ENCODE measurements at regions not wholly inside any gene's neighbourhood (a gene's known extent, or its start where the extent isn't known, plus 50 kb on each side); places are given as distances from the start of the nearest gene placed in this dataset.
"Not testable (repeated sequence)": the region's sequence is repeated elsewhere in the genome, so short reads cannot be mapped to it uniquely, and the experiment has no call there.

- DNase-seq (ENCODE audit: low read depth), result no peak
Observed at GRCh38 chr12:116430911-116431565, 128.1 kb upstream of the MAP1LC3B2 start.

- DNase-seq (ENCODE audit: low read depth), result no peak
Observed at GRCh38 chr12:116431677-116432300, 127.4 kb upstream of the MAP1LC3B2 start.

GRCh38 chr12:116432314-116432750 is 126.8 kb upstream of the MAP1LC3B2 start:
- DNase-seq (ENCODE audit: low read depth), result no peak

- no peak for DNase-seq (ENCODE audit: low read depth)
Observed at GRCh38 chr12:116433249-116433648, 125.9 kb upstream of the MAP1LC3B2 start.

GRCh38 chr12:116434155-116435011 is 124.8 kb upstream of the MAP1LC3B2 start:
- DNase-seq (ENCODE audit: low read depth), result peak; percentile 88

GRCh38 chr12:116435984-116436383 is 123.2 kb upstream of the MAP1LC3B2 start:
- DNase-seq (ENCODE audit: low read depth), result no peak

GRCh38 chr12:116436561-116437249 is 122.5 kb upstream of the MAP1LC3B2 start:
- no peak for DNase-seq (ENCODE audit: low read depth)

GRCh38 chr12:116441292-116441691 is 117.9 kb upstream of the MAP1LC3B2 start:
- peak; percentile 35 for DNase-seq (ENCODE audit: low read depth)

- no peak for DNase-seq (ENCODE audit: low read depth)
Observed at GRCh38 chr12:116442304-116442703, 116.9 kb upstream of the MAP1LC3B2 start.

GRCh38 chr12:116442946-116443345 is 116.2 kb upstream of the MAP1LC3B2 start:
- peak; percentile 28 for DNase-seq (ENCODE audit: low read depth)

GRCh38 chr12:116443821-116444589 is 115.2 kb upstream of the MAP1LC3B2 start:
- no peak for DNase-seq (ENCODE audit: low read depth)

- no peak for DNase-seq (ENCODE audit: low read depth)
Observed at GRCh38 chr12:116444590-116444943, 114.6 kb upstream of the MAP1LC3B2 start.

GRCh38 chr12:116448165-116448739 is 110.9 kb upstream of the MAP1LC3B2 start:
- DNase-seq (ENCODE audit: low read depth), result no peak

GRCh38 chr12:116450406-116450910 is 108.7 kb upstream of the MAP1LC3B2 start:
- no peak for DNase-seq (ENCODE audit: low read depth)

- not testable (repeated sequence) for DNase-seq (ENCODE audit: low read depth)
Observed at GRCh38 chr12:116452975-116453374, 106.2 kb upstream of the MAP1LC3B2 start.

- DNase-seq (ENCODE audit: low read depth), result no peak
Observed at GRCh38 chr12:116453631-116454030, 105.5 kb upstream of the MAP1LC3B2 start.

- DNase-seq (ENCODE audit: low read depth), result no peak
Observed at GRCh38 chr12:116454076-116454475, 105.1 kb upstream of the MAP1LC3B2 start.

- peak; percentile 85 for DNase-seq (ENCODE audit: low read depth)
Observed at GRCh38 chr12:116454950-116455447, 104.2 kb upstream of the MAP1LC3B2 start.

- peak; percentile 93 for DNase-seq (ENCODE audit: low read depth)
Observed at GRCh38 chr12:116455540-116456329, 103.4 kb upstream of the MAP1LC3B2 start.

All from renal cortical epithelial cell (primary cell).